GM19455 (cell line): ENCODE measurements at regions not wholly inside any gene's neighbourhood (a gene's known extent, or its start where the extent isn't known, plus 50 kb on each side); places are given as distances from the start of the nearest gene placed in this dataset.
"Not testable (repeated sequence)": the region's sequence is repeated elsewhere in the genome, so short reads cannot be mapped to it uniquely, and the experiment has no call there.

Experiments
- ATAC-seq: cut with Tn5 transposase; IDR thresholded peaks from one replicate; pipeline ENCODE4 v1.9.1; 2021; ENCODE audit not compliant: unreplicated experiment

- ATAC-seq, result no peak
Measured at GRCh38 chr3:140752499-140752898, 74.6 kb downstream of the TRIM42 start.

- ATAC-seq, result peak; percentile 42
Measured at GRCh38 chr3:140753865-140754754, 76.2 kb downstream of the TRIM42 start.

- ATAC-seq, result no peak
Measured at GRCh38 chr3:140754936-140755335, 77.1 kb downstream of the TRIM42 start.

- ATAC-seq, result peak; percentile 72
Measured at GRCh38 chr3:140756240-140757016, 78.6 kb downstream of the TRIM42 start.

- ATAC-seq, result no peak
Measured at GRCh38 chr3:140758791-140759444, 81.1 kb downstream of the TRIM42 start.

- ATAC-seq, result no peak
Measured at GRCh38 chr3:140760324-140761075, 82.6 kb downstream of the TRIM42 start.

GRCh38 chr3:140761076-140761639 is 83.3 kb downstream of the TRIM42 start:
- no peak for ATAC-seq

- no peak for ATAC-seq
Measured at GRCh38 chr3:140762746-140763145, 84.9 kb downstream of the TRIM42 start.

GRCh38 chr3:140763532-140763931 is 85.7 kb downstream of the TRIM42 start:
- ATAC-seq, result no peak

- no peak for ATAC-seq
Measured at GRCh38 chr3:140765246-140765645, 87.4 kb downstream of the TRIM42 start.

GRCh38 chr3:140766465-140766864 is 88.6 kb downstream of the TRIM42 start:
- no peak for ATAC-seq

- no peak for ATAC-seq
Measured at GRCh38 chr3:140767566-140767965, 89.7 kb downstream of the TRIM42 start.

- no peak for ATAC-seq
Measured at GRCh38 chr3:140768941-140769340, 91.1 kb downstream of the TRIM42 start.

- ATAC-seq, result no peak
Measured at GRCh38 chr3:140769951-140770350, 92.1 kb downstream of the TRIM42 start.

GRCh38 chr3:140770977-140771667 is 93.3 kb downstream of the TRIM42 start:
- ATAC-seq, result no peak

GRCh38 chr3:140777631-140778233 is 99.9 kb downstream of the TRIM42 start:
- no peak for ATAC-seq

- ATAC-seq, result no peak
Measured at GRCh38 chr3:140791368-140791767, 113.5 kb downstream of the TRIM42 start.

- no peak for ATAC-seq
Measured at GRCh38 chr3:140794507-140794906, 116.6 kb downstream of the TRIM42 start.

GRCh38 chr3:140802898-140803297 is 125.0 kb downstream of the TRIM42 start:
- not testable (repeated sequence) for ATAC-seq
